NCI-H446 (cell line): ENCODE measurements at regions not wholly inside any gene's neighbourhood (a gene's known extent, or its start where the extent isn't known, plus 50 kb on each side); places are given as distances from the start of the nearest gene placed in this dataset.

Source experiments
- DNase-seq, 2 experiments: peaks; one replicate each; lab custom pipeline; 2025; lab: John Stamatoyannopoulos, UW

GRCh38 chr1:234936612-234937389, 191.8 kb downstream of the TOMM20 start:
- no peak for DNase-seq

- no peak for DNase-seq
These were observed 194.0 kb downstream of the TOMM20 start for GRCh38 chr1:234934611-234935033.

- DNase-seq = no peak
These were observed 195.2 kb downstream of the TOMM20 start for GRCh38 chr1:234933475-234933874.

- DNase-seq = no peak
These were observed 195.9 kb downstream of the TOMM20 start for GRCh38 chr1:234932511-234933430.

GRCh38 chr1:234932106-234932505, 196.5 kb downstream of the TOMM20 start:
- DNase-seq = no peak

- no peak for DNase-seq
These were observed 197.1 kb downstream of the TOMM20 start for GRCh38 chr1:234931404-234931973.

GRCh38 chr1:234929369-234929768, 199.3 kb downstream of the TOMM20 start:
- no peak for DNase-seq

- no peak for DNase-seq
These were observed 200.0 kb downstream of the TOMM20 start for GRCh38 chr1:234928642-234929041.

GRCh38 chr1:234927971-234928640, 200.5 kb downstream of the TOMM20 start:
- no peak for DNase-seq

GRCh38 chr1:234927312-234927970, 201.2 kb downstream of the TOMM20 start:
- no peak for DNase-seq

- no peak for DNase-seq
These were observed 201.9 kb downstream of the TOMM20 start for GRCh38 chr1:234926559-234927311.

GRCh38 chr1:234926264-234926558, 202.4 kb downstream of the TOMM20 start:
- no peak for DNase-seq

- no peak for DNase-seq
These were observed 203.0 kb downstream of the TOMM20 start for GRCh38 chr1:234925440-234926263.

GRCh38 chr1:234924450-234925355, 203.9 kb downstream of the TOMM20 start:
- no peak for DNase-seq

GRCh38 chr1:234923626-234924025, 205.0 kb downstream of the TOMM20 start:
- DNase-seq = no peak

- DNase-seq = no peak
These were observed 205.7 kb downstream of the TOMM20 start for GRCh38 chr1:234922987-234923386.

- no peak for DNase-seq
These were observed 207.2 kb downstream of the TOMM20 start for GRCh38 chr1:234921266-234922062.

GRCh38 chr1:234920843-234921140, 207.8 kb downstream of the TOMM20 start:
- no peak for DNase-seq
